DMS153 treated with DMSO at 0.1 percent for 48 hours (cell line): ENCODE measurements at regions not wholly inside any gene's neighbourhood (a gene's known extent, or its start where the extent isn't known, plus 50 kb on each side); places are given as distances from the start of the nearest gene placed in this dataset.
"Not testable (repeated sequence)": the region's sequence is repeated elsewhere in the genome, so short reads cannot be mapped to it uniquely, and the experiment has no call there.

Source experiments
- DNase-seq: peaks from one replicate; lab custom pipeline; 2025; ENCODE audit not compliant: unreplicated experiment; lab: John Stamatoyannopoulos, UW

GRCh38 chr1:117753232-117753631, 147.4 kb downstream of the TENT5C start:
- DNase-seq = no peak

GRCh38 chr1:117753652-117754051, 147.8 kb downstream of the TENT5C start:
- no peak for DNase-seq

GRCh38 chr1:117754061-117754969, 148.5 kb downstream of the TENT5C start:
- peak; percentile 49 for DNase-seq

GRCh38 chr1:117757668-117758067, 151.8 kb downstream of the TENT5C start:
- DNase-seq = no peak

GRCh38 chr1:117758444-117759316, 152.8 kb downstream of the TENT5C start:
- peak; percentile 85 for DNase-seq

- no peak for DNase-seq
These were observed 153.7 kb downstream of the TENT5C start for GRCh38 chr1:117759535-117759934.

- DNase-seq = no peak
These were observed 154.2 kb downstream of the TENT5C start for GRCh38 chr1:117760069-117760468.

- no peak for DNase-seq
These were observed 154.6 kb downstream of the TENT5C start for GRCh38 chr1:117760485-117760884.

- DNase-seq = not testable (repeated sequence)
These were observed 161.7 kb downstream of the GDAP2 start for GRCh38 chr1:117767756-117768155.

GRCh38 chr1:117770981-117771531, 158.4 kb downstream of the GDAP2 start:
- no peak for DNase-seq

- no peak for DNase-seq
These were observed 150.1 kb downstream of the GDAP2 start for GRCh38 chr1:117779364-117779763.

GRCh38 chr1:117780687-117781475, 148.5 kb downstream of the GDAP2 start:
- no peak for DNase-seq

GRCh38 chr1:117782056-117782455, 147.4 kb downstream of the GDAP2 start:
- no peak for DNase-seq

- DNase-seq = no peak
These were observed 145.6 kb downstream of the GDAP2 start for GRCh38 chr1:117783606-117784396.

GRCh38 chr1:117788014-117788413, 141.4 kb downstream of the GDAP2 start:
- no peak for DNase-seq

- DNase-seq = no peak
These were observed 136.0 kb downstream of the GDAP2 start for GRCh38 chr1:117793413-117793812.

- DNase-seq = no peak
These were observed 135.3 kb downstream of the GDAP2 start for GRCh38 chr1:117794073-117794472.

GRCh38 chr1:117795190-117795589, 134.2 kb downstream of the GDAP2 start:
- no peak for DNase-seq

- DNase-seq = no peak
These were observed 133.6 kb downstream of the GDAP2 start for GRCh38 chr1:117795792-117796191.

GRCh38 chr1:117796226-117796625, 133.2 kb downstream of the GDAP2 start:
- no peak for DNase-seq
